Fibroblast of skin of right biceps (primary cell): ENCODE measurements at regions not wholly inside any gene's neighbourhood (a gene's known extent, or its start where the extent isn't known, plus 50 kb on each side); places are given as distances from the start of the nearest gene placed in this dataset.
A peak's percentile ranks its signal among the peaks of the same experiment; 100 is the strongest.

Experiments used
- DNase-seq: peaks from one replicate; pipeline ENCODE4 v3.0.0-alpha.2; 2013

GRCh38 chr4:130080872-130081451, 985.0 kb downstream of the C4orf33 start:
- no peak for DNase-seq

GRCh38 chr4:130090427-130090826, 994.5 kb downstream of the C4orf33 start:
- no peak for DNase-seq

- no peak for DNase-seq
Measured at GRCh38 chr4:130092187-130093015, 996.4 kb downstream of the C4orf33 start.

- DNase-seq = no peak
Measured at GRCh38 chr4:130099105-130099504, 1003.2 kb downstream of the C4orf33 start.

DNA sequence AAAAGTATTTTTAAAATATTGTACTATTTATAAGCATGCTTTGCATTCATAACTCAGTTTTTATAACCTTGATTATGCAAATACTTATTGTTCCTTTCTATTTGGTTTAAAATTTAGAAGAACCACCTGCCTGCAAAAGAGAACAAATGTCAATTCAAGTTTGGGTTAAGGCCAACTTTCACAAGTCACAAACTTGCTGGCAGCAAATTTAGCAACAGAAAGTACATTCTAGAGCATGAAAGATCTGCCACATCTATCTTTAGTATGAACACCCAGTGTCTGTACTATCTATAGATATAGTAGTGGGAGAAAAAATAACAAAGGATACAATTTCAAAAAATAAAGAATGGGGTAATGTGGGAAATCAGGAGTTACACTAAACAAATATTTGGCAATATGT, 1014.2 kb downstream of the C4orf33 start:
- DNase-seq = no peak

- no peak for DNase-seq
Measured at GRCh38 chr4:130110770-130111169, 1014.8 kb downstream of the C4orf33 start.

- no peak for DNase-seq
Measured at GRCh38 chr4:130124066-130124465, 1028.1 kb downstream of the C4orf33 start.

GRCh38 chr4:130125467-130125866, 1029.5 kb downstream of the C4orf33 start:
- no peak for DNase-seq

GRCh38 chr4:130127297-130127696, 1031.3 kb downstream of the C4orf33 start:
- no peak for DNase-seq

- no peak for DNase-seq
Measured at GRCh38 chr4:130131536-130131935, 1035.6 kb downstream of the C4orf33 start.

- DNase-seq = no peak
Measured at GRCh38 chr4:130141651-130142050, 1045.7 kb downstream of the C4orf33 start.

DNA sequence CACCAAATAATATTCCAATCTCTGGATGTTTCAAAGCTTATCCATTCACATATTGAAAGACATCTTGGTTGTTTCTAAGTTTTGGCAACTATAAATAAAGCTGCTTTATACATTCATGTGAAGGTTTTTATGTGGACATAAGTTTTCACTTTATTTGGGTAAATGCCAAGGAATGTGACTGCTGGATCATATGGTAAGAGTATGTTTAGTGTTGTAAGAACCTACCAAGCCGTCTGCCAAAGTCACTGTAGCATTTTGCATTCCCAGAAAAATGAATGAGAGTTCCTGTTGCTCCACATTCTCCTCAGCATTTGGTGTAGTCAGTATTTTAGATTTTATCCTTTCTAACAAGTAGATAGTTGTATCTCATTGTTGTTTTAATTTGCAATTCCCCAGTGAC, 1047.7 kb downstream of the C4orf33 start:
- peak; percentile 18 for DNase-seq

DNA sequence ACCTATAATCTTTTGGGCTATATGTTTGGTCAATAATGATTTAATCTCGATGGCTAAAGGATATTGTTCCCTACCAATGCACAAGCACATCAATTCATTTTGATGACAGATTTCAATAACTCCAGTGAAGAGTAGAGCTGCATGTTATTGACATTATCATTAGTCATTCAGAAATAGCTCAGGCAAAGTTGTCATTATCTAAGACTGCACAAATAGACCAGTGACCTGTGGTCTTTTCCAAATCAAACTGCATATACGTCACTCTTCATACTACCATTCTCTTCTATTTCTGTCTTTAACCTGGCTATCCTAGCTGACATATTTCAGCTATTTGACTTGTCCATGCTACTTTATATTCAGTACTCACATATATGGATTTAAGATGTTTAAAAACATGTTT, 1050.8 kb downstream of the C4orf33 start:
- no peak for DNase-seq

GRCh38 chr4:130147641-130148040, 1051.7 kb downstream of the C4orf33 start:
- DNase-seq = no peak

- no peak for DNase-seq
Measured at GRCh38 chr4:130154901-130155300, 1058.9 kb downstream of the C4orf33 start.

GRCh38 chr4:130163701-130164100, 1067.7 kb downstream of the C4orf33 start:
- DNase-seq = no peak

DNA sequence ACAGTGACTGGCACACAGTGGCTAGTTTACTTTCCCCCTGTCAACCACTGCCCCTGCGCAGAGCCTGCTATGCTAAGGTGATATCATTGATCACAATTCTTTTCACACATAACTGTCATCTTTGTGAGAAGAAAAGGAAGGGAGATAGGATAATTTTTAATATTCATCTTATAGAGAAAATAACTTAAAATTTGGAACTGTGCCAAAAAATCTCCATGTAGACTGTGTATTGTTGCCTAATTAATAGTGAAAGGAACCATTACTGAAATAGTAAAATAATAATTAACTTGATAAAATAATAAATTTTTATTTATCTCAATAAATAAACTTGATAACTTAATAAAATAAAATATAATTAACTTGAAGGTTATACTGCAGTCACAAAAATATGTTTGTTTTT, 1069.4 kb downstream of the C4orf33 start:
- no peak for DNase-seq

- peak; percentile 15 for DNase-seq
Measured at GRCh38 chr4:130172156-130172555, 1076.2 kb downstream of the C4orf33 start.

- no peak for DNase-seq
Measured at GRCh38 chr4:130178106-130178505, 1082.2 kb downstream of the C4orf33 start.

GRCh38 chr4:130183096-130183495, 1087.1 kb downstream of the C4orf33 start:
- peak; percentile 36 for DNase-seq

- DNase-seq = no peak
Measured at GRCh38 chr4:130183766-130184165, 1087.8 kb downstream of the C4orf33 start.

DNA sequence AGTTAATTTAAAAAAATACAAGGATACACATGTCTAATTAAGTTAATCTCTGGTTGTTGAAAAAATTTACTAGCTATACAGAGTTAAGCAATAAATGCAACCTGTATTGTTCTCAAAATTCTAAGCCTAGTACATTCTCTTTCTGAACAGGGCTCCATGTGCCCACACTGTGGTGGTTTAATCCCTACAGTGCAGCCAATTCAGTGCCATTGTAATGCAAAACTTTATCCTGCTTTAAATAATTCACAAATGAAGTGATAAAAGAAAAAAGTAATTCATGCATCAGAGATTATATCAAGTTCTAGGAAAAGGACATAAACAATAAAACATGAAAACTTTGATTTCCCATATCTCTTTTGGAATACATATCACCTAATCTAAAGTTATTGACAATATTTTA, 1089.2 kb downstream of the C4orf33 start:
- DNase-seq = no peak

GRCh38 chr4:130186931-130187330, 1091.0 kb downstream of the C4orf33 start:
- no peak for DNase-seq

DNA sequence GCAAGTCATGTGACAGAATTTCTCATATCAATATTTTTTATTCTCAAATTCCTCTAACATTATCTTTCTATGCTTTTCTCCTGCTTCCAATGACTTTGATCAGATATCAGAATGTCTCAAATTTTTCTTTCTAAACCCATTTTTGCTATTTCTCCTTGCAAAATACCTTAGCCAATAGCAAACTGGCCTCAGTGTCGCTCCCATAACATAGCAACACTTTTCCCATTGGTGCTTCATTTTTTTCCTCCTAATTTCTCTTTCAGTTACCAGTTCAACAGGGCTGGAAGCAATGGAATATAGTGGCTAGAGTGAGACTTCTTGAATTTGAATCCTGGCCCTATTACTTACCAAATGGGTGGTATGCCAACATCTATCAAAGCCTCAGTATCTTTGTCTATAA, 1091.6 kb downstream of the C4orf33 start:
- no peak for DNase-seq

DNA sequence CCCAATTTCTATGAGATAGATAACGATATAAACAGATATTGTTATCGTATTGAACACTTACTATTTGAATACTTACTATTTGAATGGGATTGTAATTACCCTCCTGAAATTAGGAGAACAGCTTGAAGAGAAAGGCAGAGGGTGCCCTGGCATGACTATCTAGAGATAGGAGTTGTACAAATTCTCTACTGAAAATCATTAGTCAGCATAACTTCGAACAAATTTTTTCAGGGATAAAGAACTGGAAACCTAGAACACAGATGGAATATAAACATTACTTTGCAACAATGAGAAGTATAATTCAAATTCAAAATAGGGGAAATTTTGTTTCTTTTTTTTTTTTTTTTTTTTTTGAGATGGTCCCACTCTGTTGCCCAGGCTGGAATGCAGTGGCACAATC, 1096.8 kb downstream of the C4orf33 start:
- no peak for DNase-seq
